HCT116 (cell line): ENCODE measurements at regions not wholly inside any gene's neighbourhood (a gene's known extent, or its start where the extent isn't known, plus 50 kb on each side); places are given as distances from the start of the nearest gene placed in this dataset.

Experiments
- ATAC-seq: fragments of 200-7000 bp; cut with Tn5 transposase; 2 replicates; pipeline ENCODE4 v1.9.1; 2020; ENCODE audit warnings: mild to moderate bottlenecking, moderate library complexity
- BruUV-seq: library from RNA; stranded (reverse); fragments of 400-500 nt; replicated peaks from 2 replicates; lab custom pipeline; 2021; lab: Mats Ljungman, UMichigan
- CTCF ChIA-PET: fragments of 300-600 bp; sonication (Branson Sonifier 250); formaldehyde crosslinking; loops from one replicate; lab custom pipeline; 2021; ENCODE audit warnings: antibody characterized with exemption; lab: Charles Lee
- POLR2A ChIA-PET: fragments of 300-600, 350-600 bp; sonication (Branson Sonifier 250); formaldehyde crosslinking; loops from one replicate; lab custom pipeline; 2021; ENCODE audit warnings: antibody characterized with exemption; lab: Charles Lee
- RAD21 ChIA-PET, 2 experiments: fragments of 300-600 bp; sonication (Branson Sonifier 250); formaldehyde crosslinking; loops; one replicate each; lab custom pipeline; 2023; ENCODE audit warnings: low total read pairs in 2 of 2; ENCODE audit not compliant: uncharacterized antibody in 2 of 2, unreplicated experiment in 2 of 2, low non-redundant PET in 1 of 2; lab: Charles Lee
- DNase-seq: peaks from one replicate; pipeline ENCODE4 v3.0.0-alpha.2; 2010; ENCODE audit warnings: low read depth, low spot score
- H2AFZ ChIP-seq: fragments of 200-600 bp; shearing (Covaris generic), sonication (generic); 2 replicates; pipeline ENCODE4 v1.6.1; 2017; ENCODE audit warnings: low read depth, mixed run types, mixed read lengths, antibody characterized with exemption, low read length; ENCODE audit not compliant: poor library complexity, severe bottlenecking
- H3K27ac ChIP-seq: 2 replicates; pipeline ENCODE4 v1.5.1; 2012; ENCODE audit warnings: low read depth, low read length
- H3K27me3 ChIP-seq: fragments of 200-600 bp; sonication (generic); 2 replicates; pipeline ENCODE4 v1.6.1; 2016; ENCODE audit warnings: mixed run types, low read length, mixed read lengths; ENCODE audit not compliant: insufficient read depth
- H3K36me3 ChIP-seq, 2 experiments: fragments of 200-500 bp in 1 of 2; fragments of 200-600 bp in 1 of 2; sonication (Bioruptor generic) in 1 of 2; sonication (generic) in 1 of 2; 2 replicates each; pipeline versions ENCODE4 v1.5.1 to v1.6.1; 2014 to 2016; ENCODE audit warnings: low read length in 2 of 2, inconsistent platforms in 1 of 2, mixed read lengths in 1 of 2, mixed run types in 1 of 2; ENCODE audit not compliant: insufficient read depth in 2 of 2, control insufficient read depth in 1 of 2
- H3K4me1 ChIP-seq, 2 experiments: fragments of 200-600 bp in 1 of 2; sonication (generic) in 1 of 2; 2 replicates each; pipeline versions ENCODE4 v1.5.1 to v1.6.1; 2012 to 2017; ENCODE audit warnings: low read length in 2 of 2, inconsistent platforms in 1 of 2, mild to moderate bottlenecking in 1 of 2, mixed read lengths in 1 of 2, mixed run types in 1 of 2, moderate library complexity in 1 of 2; ENCODE audit not compliant: insufficient read depth in 2 of 2, control insufficient read depth in 1 of 2
- H3K4me2 ChIP-seq: fragments of 200-600 bp; sonication (generic); 2 replicates; pipeline ENCODE4 v1.6.1; 2017; ENCODE audit warnings: mixed run types, low read length, mixed read lengths
- H3K4me3 ChIP-seq, 2 experiments: fragments of 200-600 bp in 1 of 2; sonication (generic) in 1 of 2; replicated peaks in 1 of 2; 2 replicates each; pipeline ENCODE4 v1.5.1; 2011 to 2016; ENCODE audit warnings: low read length in 2 of 2, control low read depth in 1 of 2, low read depth in 1 of 2, mild to moderate bottlenecking in 1 of 2, mixed read lengths in 1 of 2, mixed run types in 1 of 2
- H3K79me2 ChIP-seq: fragments of 200-600 bp; sonication (generic); 2 replicates; pipeline ENCODE4 v1.6.1; 2017; ENCODE audit warnings: mild to moderate bottlenecking, mixed run types, low read length, moderate library complexity, mixed read lengths; ENCODE audit not compliant: insufficient read depth
- H3K9ac ChIP-seq: fragments of 200-600 bp; sonication (generic); 2 replicates; pipeline ENCODE4 v1.6.1; 2016; ENCODE audit warnings: low read length, mixed read lengths
- H3K9me2 ChIP-seq: fragments of 200-600 bp; sonication (generic), shearing (Covaris generic); 2 replicates; pipeline ENCODE4 v1.6.1; 2017; ENCODE audit warnings: mixed run types, mild to moderate bottlenecking, moderate library complexity; ENCODE audit not compliant: insufficient read depth
- H3K9me3 ChIP-seq, 2 experiments: fragments of 200-500 bp in 1 of 2; fragments of 200-600 bp in 1 of 2; sonication (Bioruptor generic) in 1 of 2; sonication (generic) in 1 of 2; 2 replicates each; pipeline ENCODE4 v1.6.1; 2014 to 2017; ENCODE audit warnings: low read length in 2 of 2, mixed read lengths in 2 of 2, inconsistent platforms in 1 of 2, low read depth in 1 of 2, mild to moderate bottlenecking in 1 of 2, mixed run types in 1 of 2, moderate library complexity in 1 of 2; ENCODE audit not compliant: control insufficient read depth in 1 of 2, insufficient read depth in 1 of 2
- H4K20me1 ChIP-seq: fragments of 200-600 bp; sonication (generic), shearing (Covaris generic); 2 replicates; pipeline ENCODE4 v1.6.1; 2017; ENCODE audit warnings: mixed run types, mild to moderate bottlenecking, moderate library complexity; ENCODE audit not compliant: insufficient read depth
- ATF3 ChIP-seq: IDR thresholded peaks from 2 replicates; pipeline ENCODE4 v1.6.1; 2012
- CEBPB ChIP-seq: IDR thresholded peaks from 2 replicates; pipeline ENCODE4 v1.6.1; 2012; ENCODE audit warnings: low read depth
- CTCF ChIP-seq, 3 experiments: fragments of 200-600 bp in 1 of 3; sonication (generic) in 1 of 3; IDR thresholded peaks in 2 of 3; conservative IDR thresholded peaks in 1 of 3; 2 replicates each; pipeline ENCODE4 v1.5.1; 2012 to 2017; ENCODE audit warnings: low read depth in 2 of 3, low read length in 2 of 3, antibody characterized with exemption in 1 of 3, borderline replicate concordance in 1 of 3, control low read depth in 1 of 3, mild to moderate bottlenecking in 1 of 3, mixed read lengths in 1 of 3, mixed run types in 1 of 3, moderate library complexity in 1 of 3; ENCODE audit not compliant: insufficient read depth in 1 of 3
- EGR1 ChIP-seq: IDR thresholded peaks from 2 replicates; pipeline ENCODE4 v1.6.1; 2012; ENCODE audit warnings: low read depth
- ELF1 ChIP-seq: IDR thresholded peaks from 2 replicates; pipeline ENCODE4 v1.6.1; 2012; ENCODE audit warnings: low read depth, borderline replicate concordance
- FOSL1 ChIP-seq: IDR thresholded peaks from 2 replicates; pipeline ENCODE4 v1.6.1; 2012; ENCODE audit warnings: low read depth
- REST ChIP-seq: IDR thresholded peaks from 2 replicates; pipeline ENCODE4 v1.6.1; 2012; ENCODE audit warnings: low read depth
- ZFX ChIP-seq: fragments of 450-650 bp; IDR thresholded peaks from 2 replicates; pipeline ENCODE4 v1.6.1; 2017
- ZNF274 ChIP-seq: fragments of 200-500 bp; sonication (Bioruptor generic); IDR thresholded peaks from 2 replicates; pipeline ENCODE4 v1.6.1; 2014; ENCODE audit warnings: mild to moderate bottlenecking, low read depth, low read length, inconsistent platforms
- intact Hi-C: fragments of 100-400 bp; cut with micrococcal nuclease; formaldehyde crosslinking; loops from 2 replicates; pipeline ENCODE4 v1.10.0; 2022

- no peak overlapping the region for H3K9ac ChIP-seq
- CTCF ChIA-PET, result no interaction called here
- H3K4me1 ChIP-seq, result no peaks in the 10 kb centered on the region
- intact Hi-C loops, result no loop called here
- H3K79me2 ChIP-seq, result no peaks in the 10 kb centered on the region
- no peak for ATAC-seq
- no peak overlapping the region for H2AFZ ChIP-seq
- H3K36me3 ChIP-seq, result no peaks in the 10 kb centered on the region
- RAD21 ChIA-PET, result no interaction called here
- H3K9me2 ChIP-seq, result no peaks in the 10 kb centered on the region
- H3K4me3 ChIP-seq, result no peak overlapping the region
- no peak overlapping the region for H3K27ac ChIP-seq
- H3K4me2 ChIP-seq, result no peak overlapping the region
- no peaks in the 10 kb centered on the region for H3K27me3 ChIP-seq
- BruUV-seq, result no TSS peak
- H3K9me3 ChIP-seq, result peaks cover 0 to 32% of the 10 kb centered on the region in 2 experiments; a peak in 2 of 4 replicates
- TF ChIP-seq CEBPB (no peak), FOSL1 (no peak), REST (no peak), CTCF (IDR thresholded peaks at IDR 0.05 in 2 of 3, conservative IDR thresholded peaks at IDR 0.05 in 1 of 3; ENCODE audit: borderline replicate concordance in 1 of 3, insufficient read depth in 1 of 3, low read depth in 2 of 3, low read length in 2 of 3) (no peak), ELF1 (no peak), ZNF274 (no peak), ZFX (no peak), ATF3 (no peak), EGR1 (no peak)
- DNase-seq, result no peak
- no peaks in the 10 kb centered on the region for H4K20me1 ChIP-seq
- POLR2A ChIA-PET, result no interaction called here
Observed at GRCh38 chr19:28899703-28900102, 313.2 kb downstream of the UQCRFS1 start.
